HG03139 (cell line): ENCODE measurements at regions not wholly inside any gene's neighbourhood (a gene's known extent, or its start where the extent isn't known, plus 50 kb on each side); places are given as distances from the start of the nearest gene placed in this dataset.

Experiments
- ATAC-seq: cut with Tn5 transposase; IDR thresholded peaks from one replicate; pipeline ENCODE4 v1.9.1; 2021; ENCODE audit not compliant: unreplicated experiment

GRCh38 chr6:168732676-168733075, 291.7 kb downstream of the SMOC2 start:
- no peak for ATAC-seq

GRCh38 chr6:168730931-168731716, 290.1 kb downstream of the SMOC2 start:
- no peak for ATAC-seq

GRCh38 chr6:168728056-168728455, 287.1 kb downstream of the SMOC2 start:
- no peak for ATAC-seq

GRCh38 chr6:168726312-168726856, 285.4 kb downstream of the SMOC2 start:
- no peak for ATAC-seq

GRCh38 chr6:168725802-168726201, 284.8 kb downstream of the SMOC2 start:
- no peak for ATAC-seq

GRCh38 chr6:168724669-168725570, 283.9 kb downstream of the SMOC2 start:
- no peak for ATAC-seq

- ATAC-seq: no peak
These were observed 283.0 kb downstream of the SMOC2 start for GRCh38 chr6:168724033-168724432.

- ATAC-seq: no peak
These were observed 281.4 kb downstream of the SMOC2 start for GRCh38 chr6:168722397-168722796.

- ATAC-seq: no peak
These were observed 280.6 kb downstream of the SMOC2 start for GRCh38 chr6:168721571-168721970.

GRCh38 chr6:168719901-168720300, 278.9 kb downstream of the SMOC2 start:
- ATAC-seq: no peak

GRCh38 chr6:168718821-168719475, 278.0 kb downstream of the SMOC2 start:
- no peak for ATAC-seq
